SU-DHL-6 (cell line): ENCODE measurements at regions not wholly inside any gene's neighbourhood (a gene's known extent, or its start where the extent isn't known, plus 50 kb on each side); places are given as distances from the start of the nearest gene placed in this dataset.

Experiments used
- EZH2phosphoT487 ChIP-seq: fragments of 200-600 bp; sonication (generic), shearing (Covaris generic); conservative IDR thresholded peaks from 2 replicates; pipeline ENCODE4 v1.6.1; 2018; ENCODE audit warnings: mild to moderate bottlenecking, antibody characterized with exemption, low read length, moderate library complexity, mixed read lengths
- TF ChIP-seq, protein P1 (sequence below): fragments of 200-600 bp; sonication (generic); IDR thresholded peaks from one replicate; pipeline ENCODE4 v1.5.1; 2017; ENCODE audit warnings: antibody characterized with exemption, mild to moderate bottlenecking, low read length, moderate library complexity; ENCODE audit not compliant: insufficient read depth, poor library complexity, severe bottlenecking

DNA sequence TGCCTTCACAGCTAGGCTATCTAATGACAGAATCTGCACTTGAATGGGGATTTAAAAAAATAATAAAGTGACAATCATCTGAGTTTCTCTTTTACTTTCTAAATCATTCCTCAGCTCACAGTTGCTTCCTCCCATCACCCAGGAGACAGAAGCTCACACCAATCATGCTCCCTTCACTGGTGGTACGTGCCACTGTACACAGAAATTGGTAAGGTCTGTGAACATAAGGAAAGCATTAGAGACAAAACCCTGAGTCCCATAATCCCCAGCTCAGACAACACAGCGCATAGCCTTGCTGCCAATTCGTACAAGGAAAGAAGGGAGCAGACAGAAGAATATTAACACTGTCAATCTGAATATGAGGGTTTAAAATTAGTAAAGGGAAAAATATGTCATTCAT lies 133.1 kb downstream of the IDS start:
- TF ChIP-seq, protein P1, sequence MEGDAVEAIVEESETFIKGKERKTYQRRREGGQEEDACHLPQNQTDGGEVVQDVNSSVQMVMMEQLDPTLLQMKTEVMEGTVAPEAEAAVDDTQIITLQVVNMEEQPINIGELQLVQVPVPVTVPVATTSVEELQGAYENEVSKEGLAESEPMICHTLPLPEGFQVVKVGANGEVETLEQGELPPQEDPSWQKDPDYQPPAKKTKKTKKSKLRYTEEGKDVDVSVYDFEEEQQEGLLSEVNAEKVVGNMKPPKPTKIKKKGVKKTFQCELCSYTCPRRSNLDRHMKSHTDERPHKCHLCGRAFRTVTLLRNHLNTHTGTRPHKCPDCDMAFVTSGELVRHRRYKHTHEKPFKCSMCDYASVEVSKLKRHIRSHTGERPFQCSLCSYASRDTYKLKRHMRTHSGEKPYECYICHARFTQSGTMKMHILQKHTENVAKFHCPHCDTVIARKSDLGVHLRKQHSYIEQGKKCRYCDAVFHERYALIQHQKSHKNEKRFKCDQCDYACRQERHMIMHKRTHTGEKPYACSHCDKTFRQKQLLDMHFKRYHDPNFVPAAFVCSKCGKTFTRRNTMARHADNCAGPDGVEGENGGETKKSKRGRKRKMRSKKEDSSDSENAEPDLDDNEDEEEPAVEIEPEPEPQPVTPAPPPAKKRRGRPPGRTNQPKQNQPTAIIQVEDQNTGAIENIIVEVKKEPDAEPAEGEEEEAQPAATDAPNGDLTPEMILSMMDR = no peak
- no peak for TF ChIP-seq EZH2phosphoT487
